GM21360 (cell line): ENCODE measurements at regions not wholly inside any gene's neighbourhood (a gene's known extent, or its start where the extent isn't known, plus 50 kb on each side); places are given as distances from the start of the nearest gene placed in this dataset.
"Not testable (repeated sequence)": the region's sequence is repeated elsewhere in the genome, so short reads cannot be mapped to it uniquely, and the experiment has no call there.

Source experiments
- ATAC-seq: cut with Tn5 transposase; IDR thresholded peaks from one replicate; pipeline ENCODE4 v1.9.1; 2021; ENCODE audit warnings: mild to moderate bottlenecking, moderate library complexity; ENCODE audit not compliant: unreplicated experiment

GRCh38 chr9:30771760-30772159, 1612.7 kb upstream of the ACO1 start:
- ATAC-seq, result no peak

DNA sequence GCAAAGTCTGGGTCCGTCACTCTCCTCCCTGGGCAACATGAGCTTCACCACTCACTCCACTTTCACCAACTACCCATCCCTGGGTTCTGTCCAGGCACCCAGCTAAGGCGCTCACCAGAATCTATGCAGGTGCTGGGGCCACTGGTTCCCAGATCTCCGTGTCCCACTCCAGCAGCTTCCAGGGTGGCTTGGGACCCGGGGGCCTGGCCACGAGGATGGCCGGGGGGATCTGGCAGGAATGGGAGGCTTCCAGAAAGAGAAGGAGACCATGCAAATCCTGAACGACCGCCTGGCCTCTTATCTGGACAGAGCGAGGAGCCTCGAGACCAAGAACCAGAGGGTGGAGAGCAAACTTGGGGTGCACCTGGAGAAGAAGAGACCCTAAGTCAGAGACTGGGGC, 1611.0 kb upstream of the ACO1 start:
- no peak for ATAC-seq

- ATAC-seq, result no peak
Measured at GRCh38 chr9:30774326-30774725, 1610.1 kb upstream of the ACO1 start.

DNA sequence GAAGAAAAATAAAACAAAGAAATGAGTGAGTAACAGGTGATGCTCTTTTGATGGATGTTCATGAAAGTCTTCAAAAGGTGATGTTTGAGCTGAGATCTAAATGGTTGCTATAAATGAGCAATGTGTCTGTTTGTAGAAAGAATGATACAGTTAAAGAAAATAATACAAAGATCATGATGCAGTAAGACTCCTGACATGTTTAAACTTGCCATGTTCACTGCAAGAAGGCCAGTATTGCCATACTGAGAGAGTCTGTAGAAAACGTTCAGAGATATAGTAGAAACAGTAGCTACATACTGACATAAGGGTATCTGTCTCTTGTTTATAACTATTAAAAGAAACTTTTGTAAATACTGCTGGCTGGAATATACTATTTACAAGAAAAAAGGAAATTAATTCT, 1609.2 kb upstream of the ACO1 start:
- no peak for ATAC-seq

DNA sequence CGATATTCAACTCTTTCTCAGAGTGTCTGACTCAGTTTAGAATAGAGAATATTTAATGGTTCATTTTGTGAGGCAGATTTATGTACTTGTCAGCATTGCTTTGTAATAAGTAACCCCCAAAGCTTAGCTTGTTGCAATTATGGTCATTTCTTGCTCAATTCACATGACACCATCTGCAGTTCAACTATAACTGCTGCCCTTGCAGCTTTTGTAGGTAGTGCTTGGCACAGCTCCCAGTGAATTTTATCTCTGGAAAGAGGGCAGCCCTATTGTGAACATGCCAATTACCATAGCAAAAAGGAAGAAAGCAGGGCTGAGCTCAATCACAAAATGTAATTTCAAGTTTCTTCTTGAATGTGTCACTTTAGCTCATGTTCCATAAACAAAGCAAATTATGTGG, 1587.7 kb upstream of the ACO1 start:
- ATAC-seq, result no peak

GRCh38 chr9:30799527-30800101, 1584.8 kb upstream of the ACO1 start:
- no peak for ATAC-seq

DNA sequence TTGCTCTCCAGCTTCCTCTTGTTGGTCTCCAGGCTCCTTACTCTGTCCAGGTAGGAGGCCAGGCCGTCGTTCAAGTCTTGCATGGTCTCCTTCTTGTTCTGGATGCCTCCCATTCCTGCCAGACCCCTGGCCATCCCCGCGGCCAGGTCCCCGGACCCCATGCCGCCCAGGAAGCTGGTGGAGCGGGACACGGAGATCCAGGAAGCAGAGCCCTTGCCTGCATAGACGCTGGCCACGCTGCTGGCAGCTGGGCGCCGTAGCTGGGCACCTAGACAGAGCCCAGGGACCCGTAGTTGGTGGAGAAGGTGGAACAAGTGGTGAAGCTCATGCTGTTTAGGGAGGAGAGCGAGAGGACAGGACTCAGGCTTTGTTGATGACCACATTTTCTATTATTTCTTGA, 1584.0 kb upstream of the ACO1 start:
- no peak for ATAC-seq

- ATAC-seq, result no peak
Measured at GRCh38 chr9:30812821-30813220, 1571.6 kb upstream of the ACO1 start.

DNA sequence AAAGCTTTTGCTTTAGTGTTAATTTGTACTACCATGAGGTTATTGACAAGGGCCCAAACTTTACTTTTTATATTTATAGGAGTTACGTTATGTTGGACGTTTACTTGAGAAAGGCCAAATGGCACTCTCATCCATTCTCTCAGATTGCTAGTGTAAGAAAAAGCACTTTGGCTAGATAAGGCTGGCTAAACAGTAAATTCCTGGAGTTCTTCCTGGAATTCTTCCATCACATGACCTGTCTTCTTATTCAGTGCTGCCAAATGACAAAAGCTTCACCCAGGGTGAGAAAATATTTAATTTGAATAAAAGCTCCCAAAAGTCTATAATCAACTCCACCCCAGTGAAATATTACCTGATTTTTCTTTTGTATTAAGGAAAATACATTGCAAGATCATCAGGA, 1568.9 kb upstream of the ACO1 start:
- no peak for ATAC-seq

DNA sequence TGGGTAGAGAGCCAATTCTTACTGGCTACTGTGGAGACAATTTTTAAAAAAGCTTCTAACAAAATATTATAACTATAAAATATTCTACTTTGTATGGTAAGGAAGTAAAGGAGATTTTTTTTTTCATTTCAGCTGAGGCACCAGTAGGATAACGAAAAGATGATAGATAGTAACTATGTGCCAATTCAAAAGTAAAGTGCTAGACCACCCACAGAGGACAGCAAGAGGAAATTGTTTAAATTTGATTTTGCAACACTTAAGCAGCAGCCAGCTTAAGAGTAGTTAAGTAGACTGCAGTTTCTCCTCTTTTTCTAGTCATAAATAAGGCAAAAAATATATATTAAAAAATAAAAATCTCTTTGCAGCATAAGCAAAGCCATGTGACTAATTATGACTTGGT, 1539.3 kb upstream of the ACO1 start:
- no peak for ATAC-seq

DNA sequence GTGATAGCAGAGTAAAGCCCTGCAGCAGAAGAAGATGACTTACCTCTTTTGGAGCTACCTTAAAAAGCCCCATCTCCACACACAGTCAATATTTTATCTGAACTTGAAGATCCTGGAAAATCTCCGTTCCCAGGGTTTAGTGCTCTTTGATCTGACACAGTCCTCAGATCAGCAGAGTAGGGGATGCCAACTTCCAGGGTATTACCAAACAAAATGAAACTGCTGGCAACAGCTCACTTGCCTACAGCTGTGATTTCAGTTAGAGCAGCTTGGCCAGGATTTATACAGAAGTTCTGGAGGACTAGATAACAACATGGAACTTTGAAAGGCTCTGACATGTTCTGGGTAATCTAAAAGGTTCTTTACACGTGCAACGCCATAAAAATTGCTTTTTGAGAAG, 1537.8 kb upstream of the ACO1 start:
- no peak for ATAC-seq

DNA sequence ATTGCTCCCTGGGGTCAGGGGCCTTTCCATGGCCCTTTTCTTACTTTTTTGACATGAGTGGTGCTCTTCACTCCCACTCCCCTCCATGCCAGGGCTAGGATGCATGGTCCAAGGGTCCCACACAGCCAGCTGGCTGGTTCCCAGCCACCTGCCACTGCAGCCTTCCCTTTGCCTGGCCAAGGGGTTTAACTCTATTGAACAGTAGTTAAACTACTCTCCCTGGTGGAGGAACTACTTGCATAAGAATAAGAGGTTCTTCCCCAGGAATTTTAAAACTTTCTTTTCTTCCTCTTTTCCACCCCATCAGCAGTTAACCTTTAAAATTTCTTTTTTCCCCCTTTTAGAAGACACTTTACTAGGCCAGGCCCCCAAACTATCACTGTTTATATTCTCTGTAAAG, 1532.8 kb upstream of the ACO1 start:
- ATAC-seq, result no peak

DNA sequence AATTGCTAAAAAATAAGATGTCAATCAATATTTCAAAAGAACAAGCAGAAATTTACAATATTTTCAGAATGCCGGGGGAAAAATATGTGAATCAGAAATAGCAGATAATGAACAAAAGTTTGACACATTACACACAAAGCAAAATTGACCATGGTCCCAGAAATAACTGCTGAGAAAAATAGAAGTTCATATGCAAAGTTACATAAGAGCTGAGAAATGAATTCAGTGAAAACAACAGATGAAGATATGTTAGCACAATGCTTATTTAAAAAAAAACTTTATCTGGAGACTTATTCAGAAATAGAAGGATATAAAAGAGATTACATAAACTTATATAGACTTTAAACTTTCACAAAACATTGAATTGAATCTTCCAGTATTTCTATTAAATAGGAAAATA, 1483.7 kb upstream of the ACO1 start:
- no peak for ATAC-seq

GRCh38 chr9:30913331-30913730, 1471.1 kb upstream of the ACO1 start:
- no peak for ATAC-seq

DNA sequence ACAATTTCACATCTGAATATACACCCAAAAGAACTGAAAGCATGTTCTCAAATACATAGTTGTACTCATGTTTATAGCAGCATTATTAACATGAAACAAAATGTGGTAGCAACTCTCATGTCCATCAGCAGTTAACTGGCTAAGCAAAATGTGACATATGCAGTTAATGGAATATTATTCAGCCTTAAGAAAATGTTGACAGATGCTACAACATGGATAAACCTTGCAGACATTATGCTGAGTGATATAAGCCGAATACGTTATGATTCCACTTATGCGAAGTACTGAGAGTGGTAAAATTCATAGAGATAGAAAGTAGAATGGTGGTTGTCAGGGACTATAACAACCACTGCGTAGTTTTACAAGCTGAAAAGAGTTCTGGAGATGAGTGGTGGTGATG, 1469.0 kb upstream of the ACO1 start:
- no peak for ATAC-seq

GRCh38 chr9:30925126-30925525, 1459.3 kb upstream of the ACO1 start:
- no peak for ATAC-seq

DNA sequence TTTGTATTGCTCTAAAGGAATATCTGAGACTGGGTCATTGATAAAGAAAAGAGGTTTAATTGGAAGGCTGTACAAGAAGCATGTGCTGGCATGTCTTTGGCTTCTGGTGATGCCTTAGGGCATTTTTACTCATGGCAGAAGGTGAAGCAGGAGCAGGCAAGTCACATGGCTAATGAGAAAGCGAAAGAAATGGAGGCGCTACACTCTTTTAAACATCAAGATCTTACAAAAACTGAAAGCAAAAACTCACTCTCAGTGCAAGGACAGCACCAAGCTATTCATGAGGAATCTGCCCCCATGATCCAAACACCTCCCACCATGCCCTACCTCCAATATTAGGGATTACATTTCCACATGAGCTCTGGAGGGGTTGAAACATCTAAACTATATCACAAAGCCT, 1458.8 kb upstream of the ACO1 start:
- no peak for ATAC-seq

DNA sequence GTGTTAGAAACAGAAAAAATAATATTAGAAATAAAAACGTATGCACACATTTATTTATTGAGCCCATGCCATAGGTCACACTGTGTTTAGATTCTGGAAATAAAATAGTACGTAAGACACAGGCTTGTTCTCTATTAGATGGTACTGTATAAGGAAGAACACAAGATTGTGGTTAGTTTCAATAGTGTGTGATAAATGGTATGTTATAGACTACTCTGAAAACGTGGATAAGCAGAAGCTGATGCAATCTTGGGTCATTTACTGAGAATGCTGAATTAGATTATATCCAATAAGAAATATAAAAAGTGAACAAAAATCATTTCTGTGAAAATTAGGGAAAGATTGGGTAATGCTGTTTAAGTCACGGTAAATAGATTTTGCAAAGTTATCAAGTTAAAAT, 1456.4 kb upstream of the ACO1 start:
- ATAC-seq, result no peak

- no peak for ATAC-seq
Measured at GRCh38 chr9:30932226-30932625, 1452.2 kb upstream of the ACO1 start.

DNA sequence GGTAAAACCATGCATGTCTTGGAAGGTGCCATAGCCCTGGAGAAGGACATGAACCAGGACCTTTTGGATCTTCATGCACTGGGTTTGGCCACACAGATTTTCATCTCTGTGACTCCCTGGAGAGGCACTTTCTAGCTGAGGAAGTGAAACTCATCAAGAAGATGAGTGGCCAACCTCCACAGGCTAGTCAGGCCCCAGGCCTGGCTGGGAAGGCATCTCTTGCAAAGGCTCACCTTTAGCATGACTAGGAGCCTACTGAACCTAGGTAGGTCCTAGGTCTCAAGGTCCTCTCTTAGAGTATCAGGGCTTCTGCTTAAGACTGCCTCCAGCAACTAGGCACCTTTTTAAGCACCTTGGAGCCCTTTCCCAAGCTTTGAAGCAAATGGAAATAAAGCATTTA, 1448.7 kb upstream of the ACO1 start:
- no peak for ATAC-seq

GRCh38 chr9:30937106-30937505, 1447.3 kb upstream of the ACO1 start:
- no peak for ATAC-seq

GRCh38 chr9:30942852-30943251, 1441.6 kb upstream of the ACO1 start:
- not testable (repeated sequence) for ATAC-seq

DNA sequence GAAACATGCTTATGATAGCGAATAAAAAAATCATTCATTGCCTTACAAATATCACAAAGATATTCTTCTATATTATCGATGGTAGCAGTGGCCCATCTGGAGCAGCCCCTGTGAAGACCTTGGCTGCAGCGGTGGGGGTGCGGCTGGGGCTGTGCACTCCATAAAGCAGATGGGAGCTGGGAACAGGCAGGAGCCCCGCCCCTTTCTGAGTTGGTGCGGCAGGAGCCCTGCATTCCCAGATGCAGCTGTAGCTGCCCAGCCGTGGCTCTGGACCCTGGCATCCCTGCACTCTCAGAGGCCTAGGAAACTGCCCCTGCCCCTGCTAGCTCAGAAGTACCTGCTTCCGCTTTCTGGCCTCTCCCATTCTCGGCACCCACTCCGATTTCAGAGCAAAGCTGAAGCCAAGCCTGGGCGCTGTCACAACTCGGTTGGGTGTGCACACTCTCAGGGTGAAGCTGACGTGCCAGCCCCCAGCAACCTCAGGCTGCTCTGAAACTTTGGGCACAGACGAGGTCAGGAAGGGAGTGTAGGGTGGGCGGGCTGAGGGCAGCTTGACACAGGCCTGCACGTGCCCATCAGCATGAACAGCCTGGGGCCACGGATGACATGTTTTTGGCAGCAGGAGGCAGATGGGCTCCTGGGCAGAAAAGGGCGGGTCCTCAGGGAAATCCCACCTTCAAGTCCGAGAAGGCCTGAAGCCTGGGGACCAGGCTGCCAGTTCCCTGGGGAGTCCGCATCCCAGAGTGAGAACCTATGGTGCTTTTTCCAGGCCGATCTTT, 1440.8 kb upstream of the ACO1 start:
- ATAC-seq, result no peak
